Left ventricle myocardium superior (tissue), 1 donor: ENCODE measurements at regions not wholly inside any gene's neighbourhood (a gene's known extent, or its start where the extent isn't known, plus 50 kb on each side); places are given as distances from the start of the nearest gene placed in this dataset.

Source experiments
- ATAC-seq: fragments of 200-7000 bp; cut with Tn5 transposase; one replicate; pipeline ENCODE4 v1.9.1; 2020; ENCODE audit warnings: mild to moderate bottlenecking, moderate library complexity
- DNase-seq: peaks from one replicate; pipeline ENCODE4 v3.0.0-alpha.2; 2020
- intact Hi-C: fragments of 100-400 bp; cut with micrococcal nuclease; formaldehyde crosslinking; loops from one replicate; pipeline ENCODE4 v1.11.0; 2022
- donor health status: DM: no; HTN: yes; CAD: no; lungs with severe emphysema.

GRCh38 chr4:143273160-143273917 lies 63.3 kb upstream of the GAB1 start:
- ATAC-seq = no peak
- DNase-seq = no peak
- intact Hi-C loops = no loop called here

GRCh38 chr4:143280861-143281260 lies 55.8 kb upstream of the GAB1 start:
- intact Hi-C loops = no loop called here
- ATAC-seq = no peak
- DNase-seq = no peak

GRCh38 chr4:143281507-143282190 lies 55.0 kb upstream of the GAB1 start:
- DNase-seq = no peak
- no peak for ATAC-seq
- intact Hi-C loops = no loop called here

- DNase-seq (peak; percentile 40), ATAC-seq (peak; percentile 77)
- intact Hi-C loops = no loop called here
Measured at GRCh38 chr4:143282211-143282707, 54.4 kb upstream of the GAB1 start.

- DNase-seq (no peak), ATAC-seq (peak; percentile 35)
- intact Hi-C loops = no loop called here
Measured at GRCh38 chr4:143285696-143286437, 50.8 kb upstream of the GAB1 start.

GRCh38 chr4:143286701-143287571 lies 49.7 kb upstream of the GAB1 start:
- DNase-seq (no peak), ATAC-seq (peak; percentile 76)

More at GRCh38 chr4:143286701-143287571, 49.7 kb upstream of the GAB1 start:
- intact Hi-C loops = no loop called here
